NCI-H2081 (cell line): ENCODE measurements at regions not wholly inside any gene's neighbourhood (a gene's known extent, or its start where the extent isn't known, plus 50 kb on each side); places are given as distances from the start of the nearest gene placed in this dataset.

Experiments used
- DNase-seq, 2 experiments: peaks; one replicate each; lab custom pipeline; 2025; lab: John Stamatoyannopoulos, UW

DNA sequence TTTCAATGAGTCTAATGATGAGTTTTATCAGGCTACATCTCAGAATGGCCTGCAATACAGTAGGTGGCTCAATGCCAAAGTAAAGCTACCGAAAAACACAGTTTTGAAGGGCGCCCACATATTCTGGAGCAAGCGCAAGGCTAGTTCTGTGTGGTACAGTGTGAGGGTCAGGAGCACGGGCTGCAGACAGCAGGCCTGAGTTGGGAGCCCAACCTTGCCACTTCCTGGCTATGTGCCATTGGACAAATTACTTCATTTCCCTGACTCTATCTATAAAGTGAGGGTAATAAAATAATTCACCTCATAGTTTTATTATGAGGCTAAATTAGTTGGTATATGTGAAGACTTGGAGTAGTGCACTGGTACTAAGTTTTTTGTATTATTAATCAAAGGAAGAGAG lies 150.7 kb downstream of the OPN5 start:
- DNase-seq: no peak

DNA sequence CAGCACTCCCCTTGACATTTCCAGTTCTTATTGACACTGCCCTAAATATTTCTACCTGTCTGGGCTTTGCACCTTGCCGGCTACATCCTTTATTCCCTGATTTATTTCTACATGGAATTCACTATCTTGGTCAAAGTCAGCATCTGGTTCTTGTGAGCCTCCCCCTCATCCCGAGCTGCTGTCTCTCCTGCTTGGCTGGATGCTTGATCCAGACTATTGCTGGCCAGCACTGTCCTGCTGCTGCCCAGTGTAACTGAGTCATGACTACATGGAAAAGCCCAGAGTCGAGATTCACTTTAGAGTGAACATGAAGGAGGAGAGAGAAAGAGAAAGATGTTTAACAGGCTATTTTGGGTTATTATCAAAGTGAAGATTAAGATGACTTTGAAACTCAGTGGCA lies 142.2 kb downstream of the OPN5 start:
- no peak for DNase-seq

DNA sequence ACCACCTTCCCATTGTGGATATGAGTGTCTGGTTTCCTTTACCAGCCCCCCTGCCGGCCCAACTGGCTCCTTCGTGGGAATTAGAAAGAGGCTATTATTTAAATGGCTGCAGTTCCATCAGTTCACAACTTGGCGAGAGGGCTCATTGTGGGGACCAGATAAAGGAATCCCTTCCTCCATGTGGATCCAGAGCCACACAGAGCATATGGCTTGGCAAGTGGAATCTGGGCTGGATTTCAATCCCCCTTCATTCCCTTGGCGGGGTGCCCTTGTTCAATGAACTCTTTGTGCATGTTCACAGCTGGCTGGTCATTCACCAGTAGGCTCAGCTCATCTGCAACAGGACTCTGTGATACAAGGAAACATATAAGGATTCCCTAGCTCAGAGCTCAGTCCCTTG lies 140.6 kb downstream of the OPN5 start:
- peak in 1 of 2 experiments; percentile 11 for DNase-seq

DNA sequence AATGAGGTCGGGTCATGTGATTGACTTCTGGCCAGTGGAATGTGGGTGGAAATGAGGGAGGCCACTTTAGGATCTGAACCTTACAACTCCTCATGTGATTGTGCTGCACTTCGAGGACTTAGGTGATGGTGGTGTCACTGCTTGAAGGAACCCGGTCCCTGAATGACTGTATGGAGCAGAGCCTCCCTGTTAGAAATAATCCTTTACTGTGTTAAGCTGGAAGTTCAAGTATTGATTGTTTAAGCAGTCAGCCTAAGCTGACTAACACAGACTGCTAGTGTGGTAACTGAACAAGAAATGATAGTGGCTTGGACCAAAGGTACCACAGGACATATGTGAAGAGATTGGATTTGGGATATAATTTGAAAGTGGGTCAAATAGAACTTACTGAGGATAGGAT lies 138.0 kb downstream of the OPN5 start:
- no peak for DNase-seq

GRCh38 chr6:47917811-47918210 lies 136.0 kb downstream of the OPN5 start:
- no peak for DNase-seq

- no peak for DNase-seq
Observed at GRCh38 chr6:47917202-47917601, 135.4 kb downstream of the OPN5 start.

DNA sequence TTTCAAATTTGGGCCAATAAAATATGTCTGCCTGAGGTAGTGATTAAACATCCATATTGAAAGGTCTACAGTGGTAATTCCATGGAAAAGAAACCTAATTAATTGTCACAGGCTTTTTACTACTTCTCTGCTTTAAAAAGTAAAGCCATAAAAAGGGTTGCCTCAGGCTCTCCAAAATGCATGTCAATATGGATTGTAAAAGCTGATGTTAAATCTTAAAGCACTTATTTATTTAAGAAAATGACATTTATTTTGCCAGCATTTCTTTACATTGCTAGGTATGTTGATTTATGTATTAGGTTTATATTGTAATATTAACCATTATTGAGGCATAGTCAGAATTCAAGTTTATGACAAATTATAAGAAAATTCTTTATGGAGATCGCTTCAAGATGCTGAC lies 133.2 kb downstream of the OPN5 start:
- DNase-seq: no peak

- no peak for DNase-seq
Observed at GRCh38 chr6:47908271-47908670, 126.4 kb downstream of the OPN5 start.

DNA sequence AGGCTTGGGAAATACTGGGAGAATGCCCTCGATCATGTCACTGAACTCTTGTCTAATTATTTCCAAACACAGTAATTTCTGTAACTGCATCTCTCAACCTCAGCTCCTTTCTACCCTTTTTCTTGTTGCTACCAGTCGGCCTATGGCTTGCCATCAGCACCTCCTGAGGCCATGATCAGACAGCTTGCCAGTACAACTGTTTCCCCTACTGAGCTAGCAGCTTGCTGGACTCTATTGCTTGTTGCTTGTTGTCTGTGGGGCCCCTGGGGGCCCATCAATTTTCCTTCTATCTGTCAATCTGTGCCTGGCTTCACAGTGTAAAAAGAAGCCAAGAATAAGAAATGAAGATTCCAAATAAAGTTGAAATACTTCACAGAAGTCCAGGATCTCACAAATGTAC lies 123.9 kb downstream of the OPN5 start:
- DNase-seq: no peak

- DNase-seq: no peak
Observed at GRCh38 chr6:47897247-47897646, 115.4 kb downstream of the OPN5 start.

GRCh38 chr6:47890326-47890875 lies 108.6 kb downstream of the OPN5 start:
- no peak for DNase-seq

DNA sequence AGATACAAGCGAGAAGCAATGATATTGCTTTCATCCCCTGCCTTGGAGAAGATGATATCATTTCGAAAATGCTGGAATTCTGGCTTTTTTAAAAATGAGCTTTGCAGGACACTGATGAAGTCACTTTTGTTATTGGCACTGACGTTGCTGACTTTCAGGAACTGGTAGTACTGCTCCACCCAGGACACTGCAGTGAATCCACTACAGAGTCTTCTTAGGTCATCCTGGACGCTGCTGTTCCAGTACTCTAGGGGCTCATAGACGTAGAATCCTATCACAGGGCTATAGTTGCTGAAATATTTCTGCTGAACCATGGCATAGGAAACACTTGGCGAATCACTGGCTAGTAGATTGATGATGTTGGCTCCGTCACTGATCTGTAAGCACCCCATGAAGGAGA lies 97.2 kb downstream of the OPN5 start:
- no peak for DNase-seq
